ENCODE measurements at regions not wholly inside any gene's neighbourhood (a gene's known extent, or its start where the extent isn't known, plus 50 kb on each side); places are given as distances from the start of the nearest gene placed in this dataset.

DNA sequence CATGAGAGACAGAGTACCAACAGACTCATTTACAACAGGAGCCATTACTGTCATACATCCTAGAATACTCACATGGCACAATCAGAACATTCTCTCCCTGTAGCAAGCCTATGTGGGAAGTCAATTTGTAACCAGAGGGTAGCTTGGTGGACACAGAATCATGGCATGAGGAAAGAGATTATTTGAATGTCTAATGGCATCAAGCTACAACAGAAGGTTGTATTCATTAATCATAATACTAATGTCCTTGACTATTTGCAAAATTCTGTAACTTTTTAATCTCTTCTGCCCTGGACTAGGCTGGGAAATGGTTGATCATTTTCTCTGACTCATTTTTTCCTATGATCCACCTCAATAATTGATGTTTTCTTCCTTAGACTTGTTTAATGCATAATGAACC lies 345.2 kb upstream of the IL12A start:
- Histone ChIP-seq H3K4me3 (no peak overlapping the region), H3K27ac (no peak overlapping the region), H3K36me3 (no peaks in the 10 kb centered on the region), H3K9me3 (ENCODE audit: low read depth) (no peaks in the 10 kb centered on the region), H3F3A (ENCODE audit: low read depth) (no peaks in the 10 kb centered on the region), H4K20me1 (ENCODE audit: low read depth) (no peaks in the 10 kb centered on the region), H3K79me2 (ENCODE audit: low read depth) (no peaks in the 10 kb centered on the region), H3K4me2 (no peak overlapping the region), H3K9ac (no peak overlapping the region), H2AFZ (replicated peaks) (no peak overlapping the region), H3K27me3 (no peaks in the 10 kb centered on the region), H3K4me1 (no peaks in the 10 kb centered on the region)
- no peaks in the 10 kb centered on the region for H3K9me3 Mint-ChIP-seq
- peaks cover 2% of the 10 kb centered on the region for H3K27me3 Mint-ChIP-seq (ENCODE audit: insufficient read depth, low read depth)
- H3K4me1 Mint-ChIP-seq, result no peaks in the 10 kb centered on the region
- H3K36me3 Mint-ChIP-seq, result no peaks in the 10 kb centered on the region
- no peak for TF ChIP-seq CTCF (IDR thresholded peaks at IDR 0.05)
- TF ChIP-seq EZH2 (IDR thresholded peaks at IDR 0.05), result no peak
- no peak for TF ChIP-seq EZH2phosphoT487 (IDR thresholded peaks at IDR 0.05)
- no peak for DNase-seq (ENCODE audit: low spot score)
- no peak overlapping the region for H3K4me3 Mint-ChIP-seq
- H3K27ac Mint-ChIP-seq, result no peak overlapping the region

- Histone ChIP-seq H3F3A (ENCODE audit: low read depth) (no peaks in the 10 kb centered on the region), H3K9me3 (ENCODE audit: low read depth) (no peaks in the 10 kb centered on the region), H4K20me1 (ENCODE audit: low read depth) (no peaks in the 10 kb centered on the region), H3K4me3 (no peak overlapping the region), H3K36me3 (no peaks in the 10 kb centered on the region), H3K9ac (no peak overlapping the region), H3K4me2 (no peak overlapping the region), H3K79me2 (ENCODE audit: low read depth) (no peaks in the 10 kb centered on the region), H3K4me1 (no peaks in the 10 kb centered on the region), H2AFZ (replicated peaks) (no peak overlapping the region), H3K27ac (no peak overlapping the region), H3K27me3 (no peaks in the 10 kb centered on the region)
- Mint-ChIP-seq H3K36me3 (no peaks in the 10 kb centered on the region), H3K9me3 (no peaks in the 10 kb centered on the region), H3K4me3 (no peak overlapping the region), H3K4me1 (no peaks in the 10 kb centered on the region), H3K27me3 (ENCODE audit: insufficient read depth, low read depth) (peaks cover 2% of the 10 kb centered on the region), H3K27ac (no peak overlapping the region)
- no peak for DNase-seq (ENCODE audit: low spot score)
- TF ChIP-seq EZH2phosphoT487 (IDR thresholded peaks at IDR 0.05), result no peak
- no peak for TF ChIP-seq CTCF (IDR thresholded peaks at IDR 0.05)
- TF ChIP-seq EZH2 (IDR thresholded peaks at IDR 0.05), result no peak
Observed at GRCh38 chr3:159645874-159646273, 342.8 kb upstream of the IL12A start.

DNA sequence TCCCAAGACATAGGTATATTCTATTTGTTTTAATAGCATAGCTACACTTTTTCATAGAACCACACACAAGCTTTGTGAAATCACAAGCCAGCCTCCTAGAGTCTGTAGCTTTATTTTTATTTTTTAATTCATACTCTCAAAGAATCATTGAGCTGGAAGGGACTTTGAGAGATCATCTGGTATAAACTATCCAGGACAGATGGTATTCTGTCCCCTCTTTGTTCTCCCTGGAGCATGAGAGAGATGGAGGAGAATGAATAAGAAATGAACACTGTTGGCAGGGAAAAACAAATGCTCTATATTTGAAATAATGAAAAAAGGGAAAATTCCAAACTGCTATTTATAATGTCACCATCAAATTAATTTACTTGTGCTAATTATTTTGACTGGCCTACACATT lies 338.7 kb upstream of the IL12A start:
- no peak overlapping the region for H3K4me3 Mint-ChIP-seq
- H3K27me3 Mint-ChIP-seq (ENCODE audit: insufficient read depth, low read depth), result peaks cover 2% of the 10 kb centered on the region
- no peaks in the 10 kb centered on the region for H3F3A ChIP-seq (ENCODE audit: low read depth)
- no peak overlapping the region for H3K4me2 ChIP-seq
- no peaks in the 10 kb centered on the region for H3K4me1 Mint-ChIP-seq
- no peaks in the 10 kb centered on the region for H3K4me1 ChIP-seq
- H3K9me3 Mint-ChIP-seq, result no peaks in the 10 kb centered on the region
- TF ChIP-seq CTCF (IDR thresholded peaks at IDR 0.05), result no peak
- no peak for TF ChIP-seq EZH2phosphoT487 (IDR thresholded peaks at IDR 0.05)
- no peak for TF ChIP-seq EZH2 (IDR thresholded peaks at IDR 0.05)
- DNase-seq (ENCODE audit: low spot score), result no peak
- no peaks in the 10 kb centered on the region for H4K20me1 ChIP-seq (ENCODE audit: low read depth)
- no peaks in the 10 kb centered on the region for H3K9me3 ChIP-seq (ENCODE audit: low read depth)
- no peaks in the 10 kb centered on the region for H3K36me3 Mint-ChIP-seq
- no peaks in the 10 kb centered on the region for H3K27me3 ChIP-seq
- no peaks in the 10 kb centered on the region for H3K79me2 ChIP-seq (ENCODE audit: low read depth)
- no peak overlapping the region for H3K4me3 ChIP-seq
- no peak overlapping the region for H3K9ac ChIP-seq
- no peak overlapping the region for H3K27ac Mint-ChIP-seq
- H2AFZ ChIP-seq (replicated peaks), result no peak overlapping the region
- no peak overlapping the region for H3K27ac ChIP-seq
- H3K36me3 ChIP-seq, result no peaks in the 10 kb centered on the region

- Mint-ChIP-seq H3K36me3 (no peaks in the 10 kb centered on the region), H3K27ac (no peak overlapping the region), H3K4me3 (no peak overlapping the region), H3K4me1 (no peaks in the 10 kb centered on the region), H3K27me3 (ENCODE audit: insufficient read depth, low read depth) (no peaks in the 10 kb centered on the region), H3K9me3 (no peaks in the 10 kb centered on the region)
- Histone ChIP-seq H3K9ac (no peak overlapping the region), H3F3A (ENCODE audit: low read depth) (no peaks in the 10 kb centered on the region), H4K20me1 (ENCODE audit: low read depth) (no peaks in the 10 kb centered on the region), H3K79me2 (ENCODE audit: low read depth) (no peaks in the 10 kb centered on the region), H3K36me3 (no peaks in the 10 kb centered on the region), H3K4me2 (no peak overlapping the region), H3K27me3 (no peaks in the 10 kb centered on the region), H3K4me3 (no peak overlapping the region), H3K27ac (no peak overlapping the region), H2AFZ (replicated peaks) (no peak overlapping the region), H3K9me3 (ENCODE audit: low read depth) (no peaks in the 10 kb centered on the region), H3K4me1 (no peaks in the 10 kb centered on the region)
- DNase-seq (ENCODE audit: low spot score), result no peak
- TF ChIP-seq EZH2 (IDR thresholded peaks at IDR 0.05) (no peak), EZH2phosphoT487 (IDR thresholded peaks at IDR 0.05) (no peak), CTCF (IDR thresholded peaks at IDR 0.05) (no peak)
Observed at GRCh38 chr3:159650726-159651125, 337.9 kb upstream of the IL12A start.
